Prostate gland (tissue), 2 donors: ENCODE measurements at regions not wholly inside any gene's neighbourhood (a gene's known extent, or its start where the extent isn't known, plus 50 kb on each side); places are given as distances from the start of the nearest gene placed in this dataset.

ENCODE experiments used
- POLR2A ChIP-seq: fragments of 450-650 bp; IDR thresholded peaks from one replicate; pipeline ENCODE4 v1.6.1; 2016; ENCODE audit warnings: antibody characterized with exemption, mild to moderate bottlenecking
- POLR2AphosphoS5 ChIP-seq: sonication (generic); formaldehyde crosslinking; IDR thresholded peaks from one replicate; pipeline ENCODE4 v1.6.1; 2017; ENCODE audit warnings: antibody characterized with exemption
- TF ChIP-seq, protein P1 (sequence below), 4 experiments: fragments of 200-600 bp in 2 of 4; fragments of 450-650 bp in 2 of 4; sonication (generic) in 2 of 4; IDR thresholded peaks; 1 replicate in 3 of 4; 2 replicates in 1 of 4; pipeline ENCODE4 v1.5.1; 2016 to 2019; ENCODE audit warnings: antibody characterized with exemption in 4 of 4, mild to moderate bottlenecking in 2 of 4, moderate library complexity in 2 of 4

DNA sequence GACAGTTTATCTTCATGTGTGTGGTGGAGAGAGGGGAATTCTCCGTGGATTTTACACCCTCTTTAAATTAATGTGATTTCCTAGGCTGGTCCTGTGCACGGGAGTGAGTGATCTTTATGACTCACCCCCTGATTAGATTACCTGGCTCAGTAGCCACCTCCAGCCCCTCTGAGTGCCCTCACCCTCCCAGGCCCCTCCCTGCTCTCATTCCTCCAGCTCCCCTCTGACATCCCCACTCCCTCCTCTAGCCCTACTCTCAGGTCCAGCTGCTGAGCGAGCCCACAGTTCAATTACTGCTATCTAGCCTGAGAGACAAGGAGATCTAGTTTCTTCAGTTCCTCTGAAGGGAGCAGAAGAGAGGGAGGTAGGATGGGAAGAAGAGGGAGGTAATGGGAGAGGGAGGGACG, 61.8 kb upstream of the ARAP3 start:
- TF ChIP-seq, protein P1, sequence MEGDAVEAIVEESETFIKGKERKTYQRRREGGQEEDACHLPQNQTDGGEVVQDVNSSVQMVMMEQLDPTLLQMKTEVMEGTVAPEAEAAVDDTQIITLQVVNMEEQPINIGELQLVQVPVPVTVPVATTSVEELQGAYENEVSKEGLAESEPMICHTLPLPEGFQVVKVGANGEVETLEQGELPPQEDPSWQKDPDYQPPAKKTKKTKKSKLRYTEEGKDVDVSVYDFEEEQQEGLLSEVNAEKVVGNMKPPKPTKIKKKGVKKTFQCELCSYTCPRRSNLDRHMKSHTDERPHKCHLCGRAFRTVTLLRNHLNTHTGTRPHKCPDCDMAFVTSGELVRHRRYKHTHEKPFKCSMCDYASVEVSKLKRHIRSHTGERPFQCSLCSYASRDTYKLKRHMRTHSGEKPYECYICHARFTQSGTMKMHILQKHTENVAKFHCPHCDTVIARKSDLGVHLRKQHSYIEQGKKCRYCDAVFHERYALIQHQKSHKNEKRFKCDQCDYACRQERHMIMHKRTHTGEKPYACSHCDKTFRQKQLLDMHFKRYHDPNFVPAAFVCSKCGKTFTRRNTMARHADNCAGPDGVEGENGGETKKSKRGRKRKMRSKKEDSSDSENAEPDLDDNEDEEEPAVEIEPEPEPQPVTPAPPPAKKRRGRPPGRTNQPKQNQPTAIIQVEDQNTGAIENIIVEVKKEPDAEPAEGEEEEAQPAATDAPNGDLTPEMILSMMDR (IDR thresholded peaks at IDR 0.05), result no peak
- TF ChIP-seq POLR2AphosphoS5 (no peak), POLR2A (no peak)
